Liver (tissue), 8 donors: ENCODE measurements at regions not wholly inside any gene's neighbourhood (a gene's known extent, or its start where the extent isn't known, plus 50 kb on each side); places are given as distances from the start of the nearest gene placed in this dataset.

Experiments
- DNase-seq: peaks from one replicate; pipeline ENCODE4 v3.0.0-alpha.2; 2017; ENCODE audit warnings: low spot score
- H3K27ac ChIP-seq, 2 donors: one replicate each; pipeline ENCODE4 v1.7.0; 2013; ENCODE audit warnings: inconsistent platforms in 2 of 2, low read length in 2 of 2, control low read depth in 1 of 2, low read depth in 1 of 2, mild to moderate bottlenecking in 1 of 2
- H3K27me3 ChIP-seq, 4 donors: one replicate each; pipeline versions ENCODE4 v1.6.1 to v1.7.0; 2013; ENCODE audit warnings: low read length in 3 of 4, inconsistent platforms in 1 of 4, mild to moderate bottlenecking in 1 of 4, moderate library complexity in 1 of 4; ENCODE audit not compliant: control insufficient read depth in 4 of 4, insufficient read depth in 4 of 4
- H3K36me3 ChIP-seq, 4 donors: one replicate each; pipeline versions ENCODE4 v1.6.1 to v1.7.0; 2013; ENCODE audit warnings: low read length in 3 of 4, mild to moderate bottlenecking in 3 of 4, low read depth in 1 of 4, moderate library complexity in 1 of 4; ENCODE audit not compliant: control insufficient read depth in 4 of 4, insufficient read depth in 3 of 4
- H3K4me1 ChIP-seq, 4 donors: one replicate each; pipeline versions ENCODE4 v1.6.1 to v1.7.0; 2013; ENCODE audit warnings: low read length in 3 of 4, mild to moderate bottlenecking in 3 of 4, moderate library complexity in 1 of 4; ENCODE audit not compliant: control insufficient read depth in 4 of 4, insufficient read depth in 4 of 4
- H3K4me3 ChIP-seq, 3 donors: one replicate each; pipeline versions ENCODE4 v1.6.1 to v1.7.0; 2013; ENCODE audit warnings: low read length in 3 of 3, control low read depth in 1 of 3, low read depth in 1 of 3, mild to moderate bottlenecking in 1 of 3
- H3K9ac ChIP-seq, 2 donors: one replicate each; pipeline ENCODE4 v1.7.0; 2013; ENCODE audit warnings: low read length in 2 of 2, mild to moderate bottlenecking in 2 of 2, moderate library complexity in 2 of 2, control low read depth in 1 of 2, low read depth in 1 of 2
- H3K9me3 ChIP-seq, 4 donors: one replicate each; pipeline versions ENCODE4 v1.6.1 to v1.7.0; 2013; ENCODE audit warnings: low read length in 3 of 4; ENCODE audit not compliant: control insufficient read depth in 4 of 4
- EGR1 ChIP-seq, 2 donors: IDR thresholded peaks; 2 replicates each; pipeline ENCODE4 v1.6.1; 2016 to 2018; ENCODE audit warnings: antibody characterized with exemption in 2 of 2, low read depth in 2 of 2
- FOXA1 ChIP-seq: IDR thresholded peaks from 2 replicates; pipeline ENCODE4 v1.6.1; 2016; ENCODE audit warnings: antibody characterized with exemption
- FOXA2 ChIP-seq: IDR thresholded peaks from 2 replicates; pipeline ENCODE4 v1.6.1; 2016; ENCODE audit warnings: antibody characterized with exemption
- GABPA ChIP-seq, 2 donors: IDR thresholded peaks in 1 of 2; conservative IDR thresholded peaks in 1 of 2; 2 replicates each; pipeline ENCODE4 v1.6.1; 2016; ENCODE audit warnings: antibody characterized with exemption in 2 of 2, mild to moderate bottlenecking in 1 of 2, moderate library complexity in 1 of 2
- HNF4A ChIP-seq, 2 donors: conservative IDR thresholded peaks; 2 replicates each; pipeline ENCODE4 v1.6.1; 2016; ENCODE audit warnings: antibody characterized with exemption in 2 of 2, mild to moderate bottlenecking in 2 of 2
- HNF4G ChIP-seq: IDR thresholded peaks from 2 replicates; pipeline ENCODE4 v1.6.1; 2016; ENCODE audit warnings: antibody characterized with exemption
- JUND ChIP-seq, 2 donors: IDR thresholded peaks; 2 replicates each; pipeline ENCODE4 v1.6.1; 2016; ENCODE audit warnings: antibody characterized with exemption in 2 of 2
- NR2F2 ChIP-seq: IDR thresholded peaks from 2 replicates; pipeline ENCODE4 v1.6.1; 2016; ENCODE audit warnings: antibody characterized with exemption
- RAD21 ChIP-seq, 2 donors: IDR thresholded peaks; 2 replicates each; pipeline ENCODE4 v1.6.1; 2016; ENCODE audit warnings: antibody characterized with exemption in 2 of 2, mild to moderate bottlenecking in 2 of 2
- RXRA ChIP-seq, 2 donors: IDR thresholded peaks; 2 replicates each; pipeline ENCODE4 v1.6.1; 2017 to 2018; ENCODE audit warnings: antibody characterized with exemption in 2 of 2, mild to moderate bottlenecking in 1 of 2
- SP1 ChIP-seq: IDR thresholded peaks from 2 replicates; pipeline ENCODE4 v1.6.1; 2018; ENCODE audit warnings: antibody characterized with exemption, mild to moderate bottlenecking
- TAF1 ChIP-seq: conservative IDR thresholded peaks from 2 replicates; pipeline ENCODE4 v1.6.1; 2016; ENCODE audit warnings: antibody characterized with exemption, mild to moderate bottlenecking
- YY1 ChIP-seq: IDR thresholded peaks from 2 replicates; pipeline ENCODE4 v1.6.1; 2016; ENCODE audit warnings: antibody characterized with exemption, mild to moderate bottlenecking
- WGBS: extraction: QIAGEN DNeasy Blood & Tissue Kit; methylation state at CpG from one replicate; pipeline ENCODE4 v1.1.7; 2013; 5-methylcytosine and 5-hydroxymethylcytosine counted together
- TF ChIP-seq, protein P1 (sequence below): IDR thresholded peaks from 2 replicates; pipeline ENCODE4 v1.6.1; 2016; ENCODE audit warnings: antibody characterized with exemption, mild to moderate bottlenecking
- TF ChIP-seq, protein P2 (sequence below): IDR thresholded peaks from 2 replicates; pipeline ENCODE4 v1.6.1; 2016; ENCODE audit warnings: antibody characterized with exemption
- TF ChIP-seq, protein P3 (sequence below): fragments of 150-350 bp; IDR thresholded peaks from 2 replicates; pipeline ENCODE4 v1.5.1; 2017; ENCODE audit warnings: improper control_type of control experiment, low read depth, low read length; ENCODE audit not compliant: missing input control
- TF ChIP-seq, protein P4 (sequence below): IDR thresholded peaks from 2 replicates; pipeline ENCODE4 v1.6.1; 2016; ENCODE audit warnings: antibody characterized with exemption
- TF ChIP-seq, protein P5 (sequence below): IDR thresholded peaks from 2 replicates; pipeline ENCODE4 v1.6.1; 2016; ENCODE audit warnings: antibody characterized with exemption
- donor health status: healthy.
- donor health status: healthy.
- donor health status: healthy.
- donor health status: healthy.
- donor health status: healthy.

DNA sequence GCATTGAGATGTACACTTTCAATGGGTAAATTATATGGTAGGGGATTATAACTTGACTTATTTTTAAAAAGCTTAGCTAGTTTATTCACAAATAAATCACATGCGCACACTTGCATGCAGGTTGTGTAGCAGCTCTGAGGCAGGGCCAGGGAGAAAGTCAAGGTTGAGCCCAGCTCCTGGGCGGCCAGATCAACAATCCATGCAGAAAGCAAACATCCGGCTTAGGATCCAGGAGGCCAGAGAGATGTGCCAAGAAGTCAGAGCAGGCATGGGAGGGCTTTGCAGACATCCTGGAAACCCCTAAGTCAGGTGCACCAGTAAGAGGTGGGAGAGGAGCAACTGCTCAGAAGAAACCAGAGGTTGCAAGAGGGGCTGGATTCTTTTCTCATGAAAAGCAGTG lies 186.5 kb downstream of the AXIN2 start:
- no peak for TF ChIP-seq NR2F2
- no peak for TF ChIP-seq RXRA (IDR thresholded peaks at IDR 0.05)
- TF ChIP-seq, protein P1, sequence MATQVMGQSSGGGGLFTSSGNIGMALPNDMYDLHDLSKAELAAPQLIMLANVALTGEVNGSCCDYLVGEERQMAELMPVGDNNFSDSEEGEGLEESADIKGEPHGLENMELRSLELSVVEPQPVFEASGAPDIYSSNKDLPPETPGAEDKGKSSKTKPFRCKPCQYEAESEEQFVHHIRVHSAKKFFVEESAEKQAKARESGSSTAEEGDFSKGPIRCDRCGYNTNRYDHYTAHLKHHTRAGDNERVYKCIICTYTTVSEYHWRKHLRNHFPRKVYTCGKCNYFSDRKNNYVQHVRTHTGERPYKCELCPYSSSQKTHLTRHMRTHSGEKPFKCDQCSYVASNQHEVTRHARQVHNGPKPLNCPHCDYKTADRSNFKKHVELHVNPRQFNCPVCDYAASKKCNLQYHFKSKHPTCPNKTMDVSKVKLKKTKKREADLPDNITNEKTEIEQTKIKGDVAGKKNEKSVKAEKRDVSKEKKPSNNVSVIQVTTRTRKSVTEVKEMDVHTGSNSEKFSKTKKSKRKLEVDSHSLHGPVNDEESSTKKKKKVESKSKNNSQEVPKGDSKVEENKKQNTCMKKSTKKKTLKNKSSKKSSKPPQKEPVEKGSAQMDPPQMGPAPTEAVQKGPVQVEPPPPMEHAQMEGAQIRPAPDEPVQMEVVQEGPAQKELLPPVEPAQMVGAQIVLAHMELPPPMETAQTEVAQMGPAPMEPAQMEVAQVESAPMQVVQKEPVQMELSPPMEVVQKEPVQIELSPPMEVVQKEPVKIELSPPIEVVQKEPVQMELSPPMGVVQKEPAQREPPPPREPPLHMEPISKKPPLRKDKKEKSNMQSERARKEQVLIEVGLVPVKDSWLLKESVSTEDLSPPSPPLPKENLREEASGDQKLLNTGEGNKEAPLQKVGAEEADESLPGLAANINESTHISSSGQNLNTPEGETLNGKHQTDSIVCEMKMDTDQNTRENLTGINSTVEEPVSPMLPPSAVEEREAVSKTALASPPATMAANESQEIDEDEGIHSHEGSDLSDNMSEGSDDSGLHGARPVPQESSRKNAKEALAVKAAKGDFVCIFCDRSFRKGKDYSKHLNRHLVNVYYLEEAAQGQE, result no peak
- no peak for TF ChIP-seq FOXA1
- TF ChIP-seq GABPA (IDR thresholded peaks at IDR 0.05 in 1 of 2, conservative IDR thresholded peaks at IDR 0.05 in 1 of 2), result no peak
- no peak for TF ChIP-seq YY1
- TF ChIP-seq, protein P2, sequence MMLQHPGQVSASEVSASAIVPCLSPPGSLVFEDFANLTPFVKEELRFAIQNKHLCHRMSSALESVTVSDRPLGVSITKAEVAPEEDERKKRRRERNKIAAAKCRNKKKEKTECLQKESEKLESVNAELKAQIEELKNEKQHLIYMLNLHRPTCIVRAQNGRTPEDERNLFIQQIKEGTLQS, result no peak
- no peak for TF ChIP-seq FOXA2
- TF ChIP-seq, protein P3, sequence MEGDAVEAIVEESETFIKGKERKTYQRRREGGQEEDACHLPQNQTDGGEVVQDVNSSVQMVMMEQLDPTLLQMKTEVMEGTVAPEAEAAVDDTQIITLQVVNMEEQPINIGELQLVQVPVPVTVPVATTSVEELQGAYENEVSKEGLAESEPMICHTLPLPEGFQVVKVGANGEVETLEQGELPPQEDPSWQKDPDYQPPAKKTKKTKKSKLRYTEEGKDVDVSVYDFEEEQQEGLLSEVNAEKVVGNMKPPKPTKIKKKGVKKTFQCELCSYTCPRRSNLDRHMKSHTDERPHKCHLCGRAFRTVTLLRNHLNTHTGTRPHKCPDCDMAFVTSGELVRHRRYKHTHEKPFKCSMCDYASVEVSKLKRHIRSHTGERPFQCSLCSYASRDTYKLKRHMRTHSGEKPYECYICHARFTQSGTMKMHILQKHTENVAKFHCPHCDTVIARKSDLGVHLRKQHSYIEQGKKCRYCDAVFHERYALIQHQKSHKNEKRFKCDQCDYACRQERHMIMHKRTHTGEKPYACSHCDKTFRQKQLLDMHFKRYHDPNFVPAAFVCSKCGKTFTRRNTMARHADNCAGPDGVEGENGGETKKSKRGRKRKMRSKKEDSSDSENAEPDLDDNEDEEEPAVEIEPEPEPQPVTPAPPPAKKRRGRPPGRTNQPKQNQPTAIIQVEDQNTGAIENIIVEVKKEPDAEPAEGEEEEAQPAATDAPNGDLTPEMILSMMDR, result no peak
- TF ChIP-seq RAD21 (IDR thresholded peaks at IDR 0.05), result no peak
- TF ChIP-seq SP1, result no peak
- TF ChIP-seq HNF4G, result no peak
- TF ChIP-seq HNF4A (conservative IDR thresholded peaks at IDR 0.05), result no peak
- TF ChIP-seq, protein P4, sequence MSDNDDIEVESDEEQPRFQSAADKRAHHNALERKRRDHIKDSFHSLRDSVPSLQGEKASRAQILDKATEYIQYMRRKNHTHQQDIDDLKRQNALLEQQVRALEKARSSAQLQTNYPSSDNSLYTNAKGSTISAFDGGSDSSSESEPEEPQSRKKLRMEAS, result no peak
- no peak for TF ChIP-seq JUND (IDR thresholded peaks at IDR 0.05)
- TF ChIP-seq EGR1 (IDR thresholded peaks at IDR 0.05; ENCODE audit: low read depth in 2 of 2), result no peak
- 67% methylated on average over 3 of the region's 3 CpGs for WGBS

DNA sequence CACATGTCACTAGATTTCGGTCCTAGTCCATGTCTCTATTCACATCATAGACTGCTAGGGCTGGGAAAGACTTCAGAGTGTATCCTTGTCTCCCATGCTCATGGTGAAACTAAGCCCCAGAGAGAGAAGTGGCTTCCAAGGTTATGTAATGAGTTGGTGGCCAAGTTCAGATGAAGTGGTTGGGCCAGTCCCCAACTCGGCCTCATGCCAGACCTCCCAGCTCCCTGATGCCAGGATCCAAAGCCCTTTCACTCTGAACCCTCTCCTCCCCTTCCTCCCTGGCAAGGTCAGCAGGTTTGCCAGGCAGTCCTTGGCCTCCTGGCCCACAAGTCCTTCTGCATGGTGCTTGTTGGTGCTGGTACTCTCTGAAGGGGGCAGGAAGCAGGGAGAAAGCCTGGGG lies 189.7 kb downstream of the AXIN2 start:
- 55% methylated on average over 2 of the region's 2 CpGs for WGBS
- TF ChIP-seq HNF4A (conservative IDR thresholded peaks at IDR 0.05) (no peak), SP1 (no peak), GABPA (IDR thresholded peaks at IDR 0.05 in 1 of 2, conservative IDR thresholded peaks at IDR 0.05 in 1 of 2) (no peak), RXRA (IDR thresholded peaks at IDR 0.05) (no peak), EGR1 (IDR thresholded peaks at IDR 0.05; ENCODE audit: low read depth in 2 of 2) (no peak), TAF1 (no peak), HNF4G (no peak), RAD21 (IDR thresholded peaks at IDR 0.05) (no peak), FOXA2 (no peak), YY1 (no peak)
- TF ChIP-seq, protein P2, result no peak
- TF ChIP-seq, protein P4, result no peak
- TF ChIP-seq, protein P5, sequence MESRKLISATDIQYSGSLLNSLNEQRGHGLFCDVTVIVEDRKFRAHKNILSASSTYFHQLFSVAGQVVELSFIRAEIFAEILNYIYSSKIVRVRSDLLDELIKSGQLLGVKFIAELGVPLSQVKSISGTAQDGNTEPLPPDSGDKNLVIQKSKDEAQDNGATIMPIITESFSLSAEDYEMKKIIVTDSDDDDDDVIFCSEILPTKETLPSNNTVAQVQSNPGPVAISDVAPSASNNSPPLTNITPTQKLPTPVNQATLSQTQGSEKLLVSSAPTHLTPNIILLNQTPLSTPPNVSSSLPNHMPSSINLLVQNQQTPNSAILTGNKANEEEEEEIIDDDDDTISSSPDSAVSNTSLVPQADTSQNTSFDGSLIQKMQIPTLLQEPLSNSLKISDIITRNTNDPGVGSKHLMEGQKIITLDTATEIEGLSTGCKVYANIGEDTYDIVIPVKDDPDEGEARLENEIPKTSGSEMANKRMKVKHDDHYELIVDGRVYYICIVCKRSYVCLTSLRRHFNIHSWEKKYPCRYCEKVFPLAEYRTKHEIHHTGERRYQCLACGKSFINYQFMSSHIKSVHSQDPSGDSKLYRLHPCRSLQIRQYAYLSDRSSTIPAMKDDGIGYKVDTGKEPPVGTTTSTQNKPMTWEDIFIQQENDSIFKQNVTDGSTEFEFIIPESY, result no peak
- TF ChIP-seq, protein P3, result no peak

More for the DNA sequence above, 186.5 kb downstream of the AXIN2 start:
- Histone ChIP-seq H3K4me3 (no peak overlapping the region), H3K4me1 (no peaks in the 10 kb centered on the region), H3K9me3 (no peaks in the 10 kb centered on the region), H3K27me3 (no peaks in the 10 kb centered on the region), H3K9ac (no peak overlapping the region), H3K27ac (no peak overlapping the region), H3K36me3 (no peaks in the 10 kb centered on the region)
- no peak for DNase-seq

More for the DNA sequence above, 189.7 kb downstream of the AXIN2 start:
- H3K27me3 ChIP-seq, result no peaks in the 10 kb centered on the region
- no peaks in the 10 kb centered on the region for H3K4me1 ChIP-seq
- no peak overlapping the region for H3K4me3 ChIP-seq
- no peak for DNase-seq
- H3K27ac ChIP-seq, result no peak overlapping the region
- no peaks in the 10 kb centered on the region for H3K36me3 ChIP-seq
- no peaks in the 10 kb centered on the region for H3K9me3 ChIP-seq
- no peak overlapping the region for H3K9ac ChIP-seq
